NCI-H1694 treated with DMSO at 0.1 percent for 48 hours (cell line): ENCODE measurements at regions not wholly inside any gene's neighbourhood (a gene's known extent, or its start where the extent isn't known, plus 50 kb on each side); places are given as distances from the start of the nearest gene placed in this dataset.
A peak's percentile ranks its signal among the peaks of the same experiment; 100 is the strongest.

ENCODE experiments used
- DNase-seq: peaks from one replicate; lab custom pipeline; 2025; lab: John Stamatoyannopoulos, UW

DNA sequence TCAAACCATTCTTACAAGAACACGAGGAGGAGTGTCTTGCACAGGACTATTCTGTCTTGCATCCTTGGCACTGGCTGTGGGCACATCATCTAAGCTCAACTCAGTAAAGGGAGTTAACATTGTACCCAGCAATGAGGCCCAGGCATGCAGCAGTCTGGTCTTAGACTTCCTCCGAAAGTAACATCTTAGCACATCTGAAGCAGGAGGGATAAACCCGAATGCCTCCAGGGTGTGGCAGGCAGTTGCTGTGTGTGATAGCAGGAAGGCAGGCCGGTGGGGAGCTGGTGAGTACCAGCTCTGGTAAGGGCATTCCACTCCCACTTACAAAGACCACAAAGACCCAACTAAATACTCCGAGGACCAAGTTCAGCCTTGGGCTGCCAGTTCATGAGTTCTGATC lies 206.3 kb downstream of the TSN start:
- DNase-seq, result no peak

DNA sequence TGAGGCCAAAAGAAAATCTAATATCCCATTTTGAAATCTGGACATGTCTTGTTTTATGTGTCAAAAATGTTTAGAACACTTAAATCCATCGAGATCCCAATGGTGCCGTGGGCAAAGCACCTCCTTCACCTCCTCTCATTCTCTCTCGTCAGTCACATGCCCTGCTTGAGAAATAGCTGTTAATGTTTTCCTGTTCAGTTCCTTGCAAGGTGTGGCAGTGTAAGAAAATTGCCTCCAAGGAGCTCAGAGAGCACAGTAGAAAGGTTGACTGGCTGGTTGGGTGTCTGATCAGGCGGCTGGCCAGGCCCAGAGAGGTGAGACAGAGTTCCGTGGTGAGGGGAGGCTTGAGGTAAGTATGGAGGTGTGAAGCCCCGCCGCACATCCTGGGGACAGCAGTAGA lies 210.2 kb downstream of the TSN start:
- no peak for DNase-seq

DNA sequence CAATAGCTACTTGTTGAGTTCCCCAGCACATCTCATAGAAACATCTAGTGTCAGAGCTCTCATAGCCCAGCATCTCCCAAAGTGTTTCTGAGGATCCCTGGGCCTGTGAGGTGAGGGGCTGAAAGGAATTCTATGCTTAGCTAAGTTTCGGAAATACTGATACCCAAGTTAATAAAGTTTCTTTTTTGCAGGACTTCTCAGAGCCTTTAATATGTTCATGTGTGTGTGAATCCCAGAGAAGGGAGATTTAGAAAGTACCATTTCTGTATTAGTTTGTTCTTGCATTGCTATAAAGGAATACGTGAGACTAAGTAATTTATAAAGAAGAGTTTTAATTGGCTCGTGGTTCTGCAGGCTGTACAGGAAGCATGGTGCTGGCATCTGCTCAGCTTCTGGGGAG lies 211.2 kb downstream of the TSN start:
- DNase-seq, result no peak

DNA sequence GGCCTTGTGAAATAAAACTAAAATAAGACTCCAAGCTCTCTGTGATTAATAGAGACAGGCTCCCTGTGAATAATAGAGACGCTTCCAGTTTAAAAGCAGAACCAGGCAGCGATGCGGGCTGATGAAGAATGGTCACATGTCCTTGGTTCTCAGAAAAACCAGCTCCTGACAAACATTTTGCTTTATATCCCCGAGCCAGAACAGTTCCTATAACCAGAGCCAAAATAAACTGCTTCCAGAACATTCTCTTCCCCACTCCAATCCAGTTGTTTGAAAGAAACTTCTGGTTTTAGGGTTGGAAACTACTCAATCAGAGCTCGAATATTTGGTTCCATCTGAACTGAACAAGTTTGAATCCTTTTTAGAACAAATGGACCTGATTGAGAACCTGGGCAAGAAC lies 213.7 kb downstream of the TSN start:
- DNase-seq, result no peak

DNA sequence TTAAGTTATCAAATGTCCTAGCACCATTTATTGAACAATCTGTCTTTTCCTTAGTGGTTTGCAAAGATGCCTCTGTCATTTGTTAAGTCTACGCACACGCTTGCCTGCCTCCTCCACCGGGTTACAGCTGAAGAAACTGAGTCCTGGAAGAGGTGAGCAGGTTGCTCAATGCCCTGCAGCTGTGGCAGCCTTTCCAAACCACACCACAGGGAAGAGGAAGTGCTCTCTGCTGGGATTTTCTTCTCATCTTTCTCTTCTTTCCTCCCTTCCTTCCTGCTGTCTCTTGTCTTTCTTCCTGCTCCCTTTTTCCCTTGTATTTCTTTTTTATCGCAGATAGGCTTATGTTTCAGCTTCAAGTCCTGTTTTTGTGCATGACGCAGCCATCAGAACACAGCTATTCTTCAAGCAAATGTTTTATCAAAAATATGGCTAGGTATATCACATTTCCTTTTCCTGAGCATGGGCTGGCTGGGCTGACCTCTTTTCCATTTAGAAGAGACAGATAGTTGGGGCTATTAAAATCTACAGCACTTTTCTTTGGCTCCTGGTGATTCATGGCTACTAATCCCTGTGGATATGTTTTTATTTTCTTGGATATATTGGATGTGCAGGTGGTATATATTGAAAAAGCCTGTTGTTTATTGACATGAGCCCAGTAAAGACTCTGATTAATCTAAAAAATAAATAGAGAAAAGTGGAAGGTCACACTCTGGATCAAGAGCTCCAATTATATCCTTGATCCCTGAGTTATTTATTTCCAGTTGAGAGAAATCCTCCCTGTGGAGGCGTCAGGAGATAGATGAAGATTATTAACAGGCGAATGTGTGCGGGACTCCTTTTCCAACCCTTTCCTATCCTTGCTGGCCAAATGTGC lies 214.6 kb downstream of the TSN start:
- no peak for DNase-seq

DNA sequence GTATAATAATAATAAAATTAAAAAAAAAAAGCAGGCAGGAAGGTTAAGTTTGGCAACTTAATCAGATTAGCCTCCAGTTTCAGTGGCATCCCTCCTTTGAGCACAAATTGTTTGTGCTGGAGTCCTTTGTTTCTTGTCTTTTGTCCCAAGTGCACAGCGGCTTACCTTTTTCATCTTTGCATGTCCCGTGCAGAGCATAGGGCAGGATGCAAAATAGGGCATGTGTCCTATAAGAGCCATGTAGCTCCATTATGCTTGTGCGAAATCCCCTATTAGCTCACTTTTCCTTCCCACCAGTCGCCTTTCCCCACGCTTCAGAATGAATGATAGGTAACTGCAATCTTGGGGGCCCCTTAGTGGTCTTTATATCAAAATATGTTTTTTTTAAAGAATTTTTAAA lies 216.8 kb downstream of the TSN start:
- no peak for DNase-seq

DNA sequence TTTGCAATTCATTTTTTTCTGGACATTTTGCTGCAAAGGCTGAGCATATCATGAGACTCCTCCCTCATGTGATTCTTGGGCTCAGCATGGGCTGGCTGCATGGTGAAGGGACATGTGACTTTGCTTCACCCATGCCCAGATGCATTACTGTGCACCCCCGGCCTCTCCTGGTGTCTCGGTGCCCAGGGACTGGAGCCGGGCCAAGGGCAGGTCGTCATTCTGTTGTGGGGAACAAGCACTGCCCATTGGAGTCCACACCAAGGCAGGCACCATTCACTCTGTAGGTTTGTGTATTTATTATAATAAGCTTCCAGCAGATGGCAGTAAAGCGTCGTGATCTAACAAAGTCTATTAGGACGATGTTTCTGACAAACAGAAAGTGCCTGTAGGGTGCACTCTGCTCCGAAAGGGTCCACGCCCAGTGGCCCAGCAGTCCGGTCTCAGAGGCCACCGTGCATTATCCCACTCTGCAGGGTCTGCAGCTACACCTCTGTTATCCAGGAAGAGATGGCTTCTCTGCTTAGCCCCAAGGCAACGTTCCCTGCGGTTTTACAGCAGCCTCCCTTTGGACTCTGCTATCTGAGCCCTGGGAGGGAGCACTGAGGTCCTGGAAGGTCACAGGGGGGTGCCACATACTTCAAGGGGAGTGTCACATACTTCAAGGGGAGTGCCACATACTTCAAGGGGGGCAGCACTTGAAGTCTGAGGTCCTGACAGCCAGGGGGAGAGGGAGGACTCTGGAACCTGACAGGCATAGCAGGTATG lies 219.6 kb downstream of the TSN start:
- peak; percentile 82 for DNase-seq

DNA sequence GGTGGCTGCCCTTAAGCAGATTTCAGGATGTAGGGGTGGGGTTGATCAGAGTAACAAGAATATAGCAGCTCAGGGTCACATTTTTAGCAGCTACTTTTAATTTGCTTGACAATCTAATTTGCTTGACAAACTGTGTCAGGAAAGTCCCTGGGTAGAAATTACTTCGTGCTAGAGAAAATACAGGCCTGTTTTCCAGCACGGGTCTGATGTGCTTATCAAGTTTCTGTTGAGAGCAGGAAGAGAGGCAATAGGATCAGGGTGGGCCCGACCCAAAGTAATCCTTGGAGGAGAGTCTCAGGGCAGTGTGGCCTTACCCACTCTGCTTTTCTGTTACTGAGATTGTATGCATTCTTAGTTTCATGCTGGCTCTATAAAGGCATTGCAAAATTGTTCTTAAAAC lies 221.5 kb downstream of the TSN start:
- DNase-seq, result no peak

DNA sequence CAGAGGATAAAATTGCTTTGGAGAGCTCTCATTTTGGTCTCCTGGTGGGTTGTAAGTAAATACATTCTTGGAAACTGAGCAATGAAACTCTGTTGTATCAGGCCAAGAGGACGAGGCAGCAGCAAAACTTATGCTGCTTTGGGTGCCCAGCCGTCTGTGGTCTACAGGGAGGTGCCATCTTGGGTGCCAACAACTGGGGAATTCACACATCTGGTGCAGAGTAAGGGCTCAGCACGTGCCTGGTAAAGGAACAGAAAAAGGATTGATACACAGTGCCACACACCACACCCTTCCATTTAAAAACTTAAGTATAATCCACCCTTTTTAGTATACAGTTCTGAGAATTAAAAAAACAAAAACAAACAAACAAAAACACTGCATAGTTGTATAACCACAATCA lies 221.9 kb downstream of the TSN start:
- no peak for DNase-seq

DNA sequence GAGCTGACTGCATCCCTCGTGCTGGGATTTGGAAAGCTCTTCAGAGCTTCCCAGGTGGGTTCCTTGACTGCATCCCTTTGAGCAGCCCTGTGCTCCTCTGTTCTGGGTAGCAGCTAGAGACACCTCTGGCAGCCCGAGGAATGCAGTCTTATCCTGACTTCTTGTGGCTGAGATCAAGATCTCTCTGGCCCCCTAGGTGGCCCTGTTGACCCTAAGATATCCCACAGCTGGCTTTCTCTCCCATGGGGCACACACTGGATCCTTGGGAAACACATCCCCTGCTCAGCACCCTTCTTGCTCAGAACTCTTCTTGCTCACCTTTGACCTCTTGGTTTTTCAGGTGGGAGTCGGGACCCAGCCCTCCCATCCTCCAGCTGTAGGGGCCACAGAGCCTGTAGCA lies 237.2 kb downstream of the TSN start:
- no peak for DNase-seq

DNA sequence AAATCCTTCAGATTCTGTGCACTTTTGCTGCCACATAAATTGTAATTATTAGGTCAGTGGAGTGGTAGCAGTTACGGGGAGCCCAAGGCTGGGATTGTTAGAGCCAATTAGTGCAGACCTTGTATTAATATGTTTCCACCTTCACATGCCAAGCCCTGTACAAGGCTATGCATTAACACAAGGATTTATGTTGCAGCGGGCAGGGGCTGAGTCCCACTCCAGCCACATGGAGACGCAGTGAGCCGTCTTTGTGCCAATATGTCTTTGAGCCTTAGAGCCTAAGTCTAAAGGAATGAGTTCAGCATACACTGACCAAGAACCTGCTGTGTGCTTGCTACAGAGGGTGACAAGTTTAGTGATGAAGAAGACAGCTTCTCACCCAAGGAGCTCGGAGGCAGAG lies 238.2 kb downstream of the TSN start:
- no peak for DNase-seq

DNA sequence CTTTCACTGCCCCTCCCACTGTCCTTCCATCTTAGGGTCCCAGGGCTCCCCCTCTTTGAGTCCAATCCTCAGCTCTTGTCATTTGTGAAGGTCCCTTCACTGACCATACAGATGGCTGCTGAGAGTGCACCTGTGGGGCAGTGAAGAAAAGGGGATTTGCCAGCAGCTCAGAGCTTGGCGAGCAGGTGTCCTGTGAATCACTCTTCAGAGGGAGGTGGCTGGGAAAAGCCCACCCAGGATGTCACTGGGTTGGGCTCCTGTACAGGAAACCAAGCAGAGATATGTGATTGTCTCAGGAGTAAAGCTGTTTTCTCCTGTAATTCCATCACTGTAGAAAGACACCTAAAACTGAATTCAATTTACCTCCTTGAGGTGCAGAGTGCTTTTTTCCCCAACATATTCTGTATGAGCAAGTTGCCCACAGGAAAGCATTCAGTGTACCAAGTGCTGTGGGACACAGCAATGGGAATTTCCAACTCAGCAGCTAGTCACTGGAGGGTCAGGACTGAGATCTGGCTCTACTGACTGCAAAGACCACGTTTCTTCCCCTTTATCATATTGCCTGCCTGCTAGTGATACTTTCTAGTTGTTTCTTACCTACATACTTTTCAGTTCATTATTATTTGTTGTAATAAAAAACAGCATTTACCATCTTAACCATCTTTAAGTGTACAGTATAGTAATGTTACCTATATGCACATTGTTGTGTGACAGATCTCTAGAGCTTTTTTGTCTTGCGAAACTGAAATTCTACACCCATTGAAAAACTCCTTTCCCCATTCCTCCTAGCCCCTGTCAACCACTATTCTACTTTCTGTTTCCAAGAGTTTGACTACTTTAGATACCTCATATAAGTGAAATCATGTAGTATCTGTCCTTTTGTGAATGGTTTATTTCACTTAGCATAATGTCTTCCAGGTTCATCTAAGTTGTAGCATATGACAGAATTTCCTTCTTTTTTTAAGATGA lies 239.1 kb downstream of the TSN start:
- no peak for DNase-seq

DNA sequence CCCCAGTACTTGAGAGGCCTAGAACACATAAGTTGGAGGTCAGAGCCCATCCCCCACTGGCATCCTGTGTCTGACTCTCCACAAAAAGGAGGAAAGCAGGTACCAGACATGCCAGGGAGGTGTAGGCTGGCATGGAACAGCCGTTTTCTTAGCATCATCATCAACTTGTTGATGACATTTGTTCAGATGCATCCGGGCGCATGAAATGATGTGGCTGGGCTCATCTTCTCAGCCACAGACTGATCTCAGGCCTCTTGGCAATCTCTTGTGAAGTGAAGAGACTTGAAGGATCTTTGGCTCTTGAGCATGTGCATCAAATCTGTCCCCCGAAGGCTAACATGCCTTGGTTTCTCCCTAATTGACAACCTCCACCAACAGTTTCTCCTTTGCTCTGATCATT lies 243.3 kb downstream of the TSN start:
- no peak for DNase-seq

DNA sequence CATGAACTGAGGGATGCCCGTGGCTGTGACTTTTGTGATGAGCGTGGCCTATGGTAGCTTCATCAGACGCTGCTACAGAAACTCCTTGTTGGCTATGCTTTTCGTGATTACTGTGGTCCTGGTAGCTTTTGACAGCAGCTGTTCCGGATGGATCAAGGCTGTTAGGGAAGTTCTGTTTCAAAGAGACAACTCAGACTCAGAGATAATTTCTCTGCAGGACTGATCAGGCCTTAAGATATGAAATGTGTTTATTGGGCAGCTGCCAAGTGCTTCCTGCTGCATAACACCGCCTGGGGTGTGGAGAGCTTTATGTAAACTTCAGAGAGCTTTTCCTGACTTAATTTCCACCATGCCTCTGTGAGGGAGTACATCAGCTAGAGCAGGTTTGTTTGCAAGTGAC lies 243.8 kb downstream of the TSN start:
- peak; percentile 29 for DNase-seq

DNA sequence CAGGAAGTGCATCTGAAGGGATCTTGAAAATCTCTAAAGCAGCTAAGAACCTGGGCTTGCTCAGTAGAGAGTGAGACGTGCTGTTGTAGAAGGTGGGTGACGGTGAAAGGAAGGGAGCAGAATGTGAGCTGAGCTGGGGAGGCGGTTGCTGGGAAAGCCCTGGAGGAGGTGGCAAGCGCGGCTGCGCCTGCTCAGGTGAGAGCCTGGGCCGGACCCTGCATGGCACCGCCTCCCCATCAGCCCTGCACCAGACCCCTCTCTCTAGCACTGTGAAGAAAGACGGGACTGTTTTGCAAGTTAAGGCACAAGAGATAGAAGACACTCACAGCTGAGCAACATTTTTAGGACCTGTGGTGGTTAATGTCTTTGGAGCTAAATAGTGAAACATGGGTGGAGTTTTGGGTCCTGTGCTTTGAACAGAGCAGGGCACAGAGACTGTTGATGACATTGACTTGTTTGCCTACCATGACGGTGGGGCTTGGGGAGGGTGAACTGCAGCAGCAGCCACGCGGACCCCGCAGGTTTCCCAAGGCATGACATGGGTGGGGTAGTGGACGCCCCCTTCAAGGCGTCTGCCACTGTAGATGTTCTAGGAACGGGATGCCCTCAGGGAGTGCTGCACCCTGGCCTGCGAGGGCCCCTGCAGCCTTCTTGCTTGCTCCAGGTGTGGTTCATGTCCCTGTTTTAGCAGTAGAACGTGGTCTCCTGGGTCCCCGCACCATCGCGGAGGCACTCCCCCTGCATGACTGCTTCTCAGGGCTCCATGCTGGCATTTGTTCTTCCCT lies 245.3 kb downstream of the TSN start:
- no peak for DNase-seq

DNA sequence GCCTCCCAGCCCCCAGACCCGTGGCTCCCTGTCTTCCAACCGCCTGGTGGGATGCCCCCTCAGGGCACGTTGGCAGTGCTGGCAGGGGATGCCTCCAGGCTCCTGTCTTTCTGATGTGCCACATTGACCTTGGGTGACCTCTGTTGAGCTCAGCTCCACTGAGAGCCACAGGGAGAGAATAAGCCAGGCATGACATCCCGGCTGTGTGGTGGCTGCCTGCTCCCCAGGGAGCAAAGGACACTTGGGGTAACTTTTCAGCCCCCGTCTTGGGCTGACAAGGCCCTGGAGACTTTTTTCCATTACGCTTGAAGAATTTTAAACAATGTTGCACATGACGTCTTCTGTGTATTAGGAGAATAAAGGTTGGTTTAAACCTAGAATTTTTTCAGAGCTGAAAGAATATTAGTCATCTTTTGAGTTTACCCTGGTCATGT lies 246.0 kb downstream of the TSN start:
- DNase-seq, result no peak

DNA sequence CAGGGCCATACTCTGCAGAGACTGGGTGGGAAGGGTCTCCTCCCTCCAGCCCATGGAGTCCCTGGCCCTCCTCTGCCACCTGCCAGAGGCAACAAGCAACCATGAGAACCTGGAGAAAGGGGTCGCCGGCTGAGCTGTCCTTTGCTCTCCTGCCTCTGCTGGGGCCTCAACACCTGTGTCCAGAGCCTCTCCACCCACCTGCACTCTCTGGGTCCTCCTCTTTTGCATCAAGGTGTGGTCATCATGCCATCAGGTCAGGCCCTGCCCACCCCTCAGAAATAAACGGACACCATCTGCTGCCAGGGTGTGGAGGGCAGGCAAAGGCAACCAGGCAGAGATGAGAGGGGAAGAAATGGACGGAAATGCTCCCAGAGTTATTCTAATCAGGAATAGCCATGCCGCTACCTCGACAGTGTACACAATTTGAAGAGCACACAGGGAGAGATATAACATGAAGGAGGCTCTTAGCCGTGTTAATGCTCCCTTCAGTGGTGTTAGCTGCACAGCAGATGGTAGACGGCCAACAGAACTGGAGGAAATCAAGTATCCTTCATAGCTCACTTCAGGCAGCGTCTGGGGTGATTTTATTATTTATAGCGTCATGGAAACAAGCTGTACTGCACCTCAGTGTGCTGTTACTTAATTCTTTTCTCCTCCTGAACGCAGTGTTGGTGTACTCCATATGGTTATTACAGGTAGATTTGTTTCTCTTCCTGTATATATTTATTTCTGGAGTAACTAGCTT lies 247.9 kb downstream of the TSN start:
- DNase-seq, result no peak

DNA sequence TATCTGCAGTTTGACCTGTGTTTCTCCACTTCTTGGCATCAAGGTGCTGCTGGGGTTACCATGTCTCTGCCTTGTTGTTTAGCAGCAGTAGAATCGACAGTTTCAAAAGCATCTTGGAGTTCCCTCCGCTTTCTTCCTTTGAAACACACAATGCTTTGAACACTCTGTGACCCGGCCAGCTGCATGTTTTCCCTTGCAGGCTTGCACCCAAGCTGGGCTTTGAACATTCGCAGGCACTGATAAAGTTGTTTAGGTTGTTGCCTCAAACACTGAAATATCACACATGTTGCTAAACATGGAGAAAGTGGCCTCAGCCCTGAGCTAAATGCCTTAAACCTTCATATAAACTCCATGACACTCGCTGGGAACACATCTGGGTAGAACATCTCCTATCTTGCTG lies 251.7 kb downstream of the TSN start:
- no peak for DNase-seq

DNA sequence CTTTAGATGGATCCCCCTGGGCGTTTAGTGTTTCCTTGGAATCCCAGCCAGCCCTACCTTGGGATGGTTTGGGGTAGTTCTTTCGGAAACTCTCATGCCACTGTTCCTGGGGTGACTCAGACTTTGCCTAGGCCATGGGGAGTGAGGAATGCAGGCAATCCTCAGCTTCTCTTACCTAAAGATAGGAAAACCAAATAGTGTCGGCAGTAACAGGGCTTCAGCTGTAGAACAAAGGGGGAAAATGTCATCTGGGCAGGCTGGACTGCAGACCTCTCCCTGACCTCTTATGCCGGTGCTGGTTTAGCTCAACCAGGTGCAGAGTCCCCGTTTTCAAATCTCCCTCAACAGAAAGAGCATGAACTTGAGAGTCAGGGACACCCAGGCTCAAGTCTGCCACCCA lies 252.1 kb downstream of the TSN start:
- DNase-seq, result no peak

DNA sequence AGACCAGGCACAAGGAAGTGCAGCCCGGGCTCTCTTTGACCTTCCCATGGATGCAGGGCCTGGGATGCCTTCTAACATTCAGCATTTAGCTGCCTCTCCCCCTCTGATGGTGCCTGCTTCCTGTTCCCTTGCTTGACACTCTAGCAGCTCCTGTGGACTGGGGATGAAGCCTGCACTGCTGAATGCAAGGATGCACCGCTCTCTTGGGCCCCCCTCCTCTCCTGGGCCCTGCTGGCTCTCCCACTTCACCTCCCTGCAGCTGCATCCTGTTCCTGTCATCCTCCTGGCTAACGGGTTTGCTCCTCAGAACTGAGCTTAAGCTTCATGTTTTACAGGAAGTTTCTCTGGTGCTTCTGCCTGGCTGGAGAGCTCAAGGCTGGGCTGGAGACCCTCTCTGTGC lies 254.1 kb downstream of the TSN start:
- DNase-seq, result no peak
